ENCODE measurements at regions not wholly inside any gene's neighbourhood (a gene's known extent, or its start where the extent isn't known, plus 50 kb on each side); places are given as distances from the start of the nearest gene placed in this dataset.

GRCh38 chr4:151922306-151922705 lies 161.5 kb upstream of the GATB start:
- WGBS (ENCODE audit: extremely low coverage, insufficient read length, low lambda C conversion rate): no CpG with 5 or more reads among the region's 4 CpGs
- no peak overlapping the region for H3K14ac ChIP-seq (ENCODE audit: insufficient read depth, low read length)
- H2BK120ac ChIP-seq (ENCODE audit: low read depth, low read length, poor library complexity, severe bottlenecking): no peak overlapping the region
- H4K5ac ChIP-seq (ENCODE audit: insufficient read length, low read depth, low read length): no peak overlapping the region
- no peak overlapping the region for H3K27ac ChIP-seq (ENCODE audit: insufficient read length, low read depth, low read length)
- TF ChIP-seq CTCF (conservative IDR thresholded peaks at IDR 0.05): no peak
- no peaks in the 10 kb centered on the region for H3K23me2 ChIP-seq (ENCODE audit: insufficient read length, low read depth, low read length, poor library complexity, severe bottlenecking)
- H4K20me1 ChIP-seq (ENCODE audit: control insufficient read depth, insufficient read depth, insufficient read length): no peaks in the 10 kb centered on the region
- peak overlapping the region in 1 of 3 experiments; percentile 21; a peak in 1 of 7 replicates for H3K27ac Mint-ChIP-seq
- H3K56ac ChIP-seq (ENCODE audit: insufficient read length, low read depth, low read length): no peak overlapping the region
- H3K4me1 Mint-ChIP-seq: peaks cover 6 to 7% of the 10 kb centered on the region in 2 experiments
- no peaks in the 10 kb centered on the region for H3K79me1 ChIP-seq (ENCODE audit: insufficient read depth, low read depth, low read length, poor library complexity, severe bottlenecking)
- no peak overlapping the region for H3K9ac ChIP-seq (ENCODE audit: extremely low read depth, insufficient read length, low read length)
- no peaks in the 10 kb centered on the region for H3K79me2 ChIP-seq (ENCODE audit: insufficient read depth, low read length)
- H2BK20ac ChIP-seq (ENCODE audit: low read depth, low read length, poor library complexity, severe bottlenecking): no peak overlapping the region
- no peaks in the 10 kb centered on the region for H3K27me3 ChIP-seq (ENCODE audit: insufficient read depth, low read length)
- no peak for DNase-seq
- H3K27me3 Mint-ChIP-seq (ENCODE audit: low read depth): no peaks in the 10 kb centered on the region
- H3K9me3 ChIP-seq (ENCODE audit: control insufficient read depth, low read depth, low read length): no peaks in the 10 kb centered on the region
- no peaks in the 10 kb centered on the region for H3K4me1 ChIP-seq (ENCODE audit: insufficient read depth, low read length)
- H3K4ac ChIP-seq (ENCODE audit: low read depth, low read length): no peak overlapping the region
- no peak overlapping the region for H2AK5ac ChIP-seq (ENCODE audit: insufficient read length, low read length)
- no peaks in the 10 kb centered on the region for H3K9me3 Mint-ChIP-seq
- H3K23ac ChIP-seq (ENCODE audit: insufficient read length, low read depth, low read length): no peak overlapping the region
- H3K4me3 Mint-ChIP-seq: no peak overlapping the region
- no peak overlapping the region for H4K8ac ChIP-seq (replicated peaks; ENCODE audit: insufficient read length, low read depth, low read length)
- H3K18ac ChIP-seq (ENCODE audit: insufficient read length, low read depth, low read length): no peak overlapping the region
- H2BK12ac ChIP-seq (ENCODE audit: insufficient read length, low read depth, low read length): no peak overlapping the region
- no peak overlapping the region for H2BK5ac ChIP-seq (ENCODE audit: insufficient read length, low read length)
- peaks cover 0 to 4% (median 0%) of the 10 kb centered on the region in 3 experiments; a peak in 2 of 7 replicates for H3K36me3 Mint-ChIP-seq (ENCODE audit: insufficient read depth in 1 of 3, low read depth in 3 of 3)
- H3T11ph ChIP-seq (ENCODE audit: low read length): no peak overlapping the region
- H2AFZ ChIP-seq (ENCODE audit: low read length): no peak overlapping the region
- no peak overlapping the region for H2BK15ac ChIP-seq (ENCODE audit: low read depth, low read length)
- no peak overlapping the region for H3K4me2 ChIP-seq (ENCODE audit: insufficient read depth, insufficient read length, low read length)
- no peak overlapping the region for H4K91ac ChIP-seq (ENCODE audit: insufficient read length, low read depth, low read length)
